GM23338 (cell line): ENCODE measurements at regions not wholly inside any gene's neighbourhood (a gene's known extent, or its start where the extent isn't known, plus 50 kb on each side); places are given as distances from the start of the nearest gene placed in this dataset.

Source experiments
- ATAC-seq: fragments of 200-7000 bp; cut with Tn5 transposase; 3 replicates; pipeline ENCODE4 v1.9.1; 2020
- DNase-seq: peaks from one replicate; pipeline ENCODE4 v3.0.0-alpha.2; 2015; ENCODE audit warnings: low spot score
- H2AFZ ChIP-seq: fragments of 200-600 bp; sonication (generic); 2 replicates; pipeline ENCODE4 v1.8.0; 2016; ENCODE audit warnings: antibody characterized with exemption, mild to moderate bottlenecking, moderate library complexity
- H3F3A ChIP-seq: fragments of 200-600 bp; sonication (generic); replicated peaks from 2 replicates; pipeline ENCODE4 v1.8.0; 2017; ENCODE audit warnings: antibody characterized with exemption, mixed run types, low read depth
- H3K27ac ChIP-seq: fragments of 200-600 bp; sonication (generic); 2 replicates; pipeline ENCODE4 v1.6.1; 2016; ENCODE audit warnings: low read depth
- H3K27me3 ChIP-seq: fragments of 200-600 bp; sonication (generic); 2 replicates; pipeline ENCODE4 v1.8.0; 2016; ENCODE audit warnings: mild to moderate bottlenecking, mixed run types, moderate library complexity; ENCODE audit not compliant: insufficient read depth
- H3K36me3 ChIP-seq: fragments of 200-600 bp; sonication (generic); 2 replicates; pipeline ENCODE4 v1.8.0; 2016; ENCODE audit warnings: mild to moderate bottlenecking; ENCODE audit not compliant: insufficient read depth
- H3K4me1 ChIP-seq: fragments of 200-600 bp; sonication (generic); 2 replicates; pipeline ENCODE4 v1.8.0; 2016; ENCODE audit warnings: mild to moderate bottlenecking, moderate library complexity; ENCODE audit not compliant: insufficient read depth
- H3K4me2 ChIP-seq: fragments of 200-600 bp; sonication (generic); 2 replicates; pipeline ENCODE4 v1.7.1; 2017; ENCODE audit warnings: mixed run types
- H3K4me3 ChIP-seq: fragments of 200-600 bp; sonication (generic); 2 replicates; pipeline ENCODE4 v1.6.1; 2016; ENCODE audit warnings: mixed run types
- H3K79me2 ChIP-seq: fragments of 200-600 bp; sonication (generic); replicated peaks from 2 replicates; pipeline ENCODE4 v1.8.0; 2017; ENCODE audit warnings: mild to moderate bottlenecking; ENCODE audit not compliant: insufficient read depth
- H3K9me2 ChIP-seq: fragments of 200-600 bp; sonication (generic); 2 replicates; pipeline ENCODE4 v1.8.0; 2017; ENCODE audit not compliant: insufficient read depth
- H4K20me1 ChIP-seq: fragments of 200-600 bp; sonication (generic); replicated peaks from 2 replicates; pipeline ENCODE4 v1.8.0; 2017; ENCODE audit warnings: mild to moderate bottlenecking; ENCODE audit not compliant: insufficient read depth
- H3K27ac Mint-ChIP-seq: 2 replicates; pipeline ENCODE4 v1.8.0; 2020; ENCODE audit warnings: inconsistent platforms, mild to moderate bottlenecking, moderate library complexity, mixed read lengths
- H3K27me3 Mint-ChIP-seq: 3 replicates; pipeline ENCODE4 v1.8.0; 2022; ENCODE audit warnings: low read depth, mild to moderate bottlenecking, moderate library complexity, mixed read lengths, inconsistent platforms; ENCODE audit not compliant: insufficient read depth, poor library complexity
- H3K36me3 Mint-ChIP-seq: 3 replicates; pipeline ENCODE4 v1.8.0; 2021; ENCODE audit warnings: low read depth, mild to moderate bottlenecking, inconsistent platforms, moderate library complexity, mixed read lengths
- H3K4me1 Mint-ChIP-seq: 3 replicates; pipeline ENCODE4 v1.8.0; 2020; ENCODE audit warnings: mild to moderate bottlenecking, inconsistent platforms, mixed read lengths
- H3K4me3 Mint-ChIP-seq: 3 replicates; pipeline ENCODE4 v1.8.0; 2021; ENCODE audit warnings: moderate library complexity, mild to moderate bottlenecking, inconsistent platforms, mixed read lengths
- H3K9me3 Mint-ChIP-seq: 3 replicates; pipeline ENCODE4 v1.8.0; 2020; ENCODE audit warnings: moderate library complexity, mild to moderate bottlenecking, inconsistent platforms, mixed read lengths
- CREB1 ChIP-seq: fragments of 250-450 bp; sonication (Bioruptor Pico); IDR thresholded peaks from 2 replicates; pipeline ENCODE4 v1.5.0; 2020; ENCODE audit warnings: low read depth, mild to moderate bottlenecking, moderate library complexity
- EZH2 ChIP-seq: fragments of 200-600 bp; sonication (generic); IDR thresholded peaks from one replicate; pipeline ENCODE4 v1.8.0; 2017; ENCODE audit warnings: antibody characterized with exemption, mild to moderate bottlenecking, low read depth; ENCODE audit not compliant: unreplicated experiment
- EZH2phosphoT487 ChIP-seq: fragments of 200-600 bp; sonication (generic); IDR thresholded peaks from one replicate; pipeline ENCODE4 v1.8.1; 2018; ENCODE audit warnings: antibody characterized with exemption; ENCODE audit not compliant: unreplicated experiment
- JUNB ChIP-seq: IDR thresholded peaks from one replicate; pipeline ENCODE4 v1.6.1; 2016; ENCODE audit warnings: antibody characterized with exemption; ENCODE audit not compliant: unreplicated experiment
- NANOG ChIP-seq: IDR thresholded peaks from 2 replicates; pipeline ENCODE4 v1.6.1; 2016; ENCODE audit warnings: antibody characterized with exemption, borderline replicate concordance
- POLR2AphosphoS5 ChIP-seq: IDR thresholded peaks from 2 replicates; pipeline ENCODE4 v1.6.1; 2016; ENCODE audit warnings: antibody characterized with exemption, low read depth
- STAT1 ChIP-seq: IDR thresholded peaks from one replicate; pipeline ENCODE4 v1.6.1; 2016; ENCODE audit warnings: antibody characterized with exemption; ENCODE audit not compliant: unreplicated experiment
- ZNF114 ChIP-seq: fragments of 250-450 bp; sonication (Bioruptor Pico); IDR thresholded peaks from 2 replicates; pipeline ENCODE4 v1.5.0; 2020; ENCODE audit warnings: mild to moderate bottlenecking, moderate library complexity
- ZNF331 ChIP-seq: fragments of 250-450 bp; sonication (Bioruptor Pico); IDR thresholded peaks from 2 replicates; pipeline ENCODE4 v1.5.0; 2020; ENCODE audit warnings: low read depth, mild to moderate bottlenecking, moderate library complexity
- TF ChIP-seq, protein P1 (sequence below): IDR thresholded peaks from 2 replicates; pipeline ENCODE4 v1.6.1; 2016; ENCODE audit warnings: antibody characterized with exemption
- TF ChIP-seq, protein P2 (sequence below): fragments of 250-450 bp; sonication (Bioruptor Pico); IDR thresholded peaks from 2 replicates; pipeline ENCODE4 v1.5.0; 2020; ENCODE audit warnings: mild to moderate bottlenecking, moderate library complexity

DNA sequence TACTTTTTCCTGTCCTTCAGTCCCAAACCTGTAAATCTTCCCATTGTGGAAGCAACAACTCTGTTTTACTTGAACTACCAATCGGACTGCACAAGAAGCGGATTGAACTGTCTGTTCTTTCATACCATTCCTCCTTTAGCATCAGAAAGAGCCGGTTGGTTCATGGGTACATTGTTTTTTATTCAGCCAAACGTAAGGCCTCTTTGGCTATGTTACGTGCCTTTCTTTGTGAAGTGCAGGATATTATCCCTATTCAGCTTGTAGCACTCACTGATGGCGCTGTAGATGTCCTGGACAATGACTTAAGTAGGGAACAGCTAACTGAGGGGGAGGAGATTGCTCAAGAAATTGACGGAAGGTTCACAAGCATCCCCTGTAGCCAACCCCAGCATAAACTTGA lies 60.3 kb downstream of the ARHGAP35 start:
- H3K27ac ChIP-seq = no peak overlapping the region
- H2AFZ ChIP-seq = no peak overlapping the region
- peaks cover 46% of the 10 kb centered on the region for H4K20me1 ChIP-seq
- H3K4me3 Mint-ChIP-seq = no peak overlapping the region
- no peak overlapping the region for H3K4me2 ChIP-seq
- H3K27ac Mint-ChIP-seq = no peak overlapping the region
- H3K4me1 ChIP-seq = peaks cover 20% of the 10 kb centered on the region
- DNase-seq = no peak
- ATAC-seq = no peak
- H3F3A ChIP-seq = peaks cover 8% of the 10 kb centered on the region; the same call in 1 of the 2 replicates
- no peak overlapping the region for H3K4me3 ChIP-seq
- H3K9me3 Mint-ChIP-seq = no peaks in the 10 kb centered on the region
- peaks cover 38% of the 10 kb centered on the region for H3K36me3 Mint-ChIP-seq
- H3K27me3 Mint-ChIP-seq = peaks cover 9% of the 10 kb centered on the region
- H3K4me1 Mint-ChIP-seq = peaks cover 20% of the 10 kb centered on the region
- peaks cover 8% of the 10 kb centered on the region; the same call in 1 of the 2 replicates for H3K36me3 ChIP-seq
- H3K27me3 ChIP-seq = no peaks in the 10 kb centered on the region
- peaks cover 74% of the 10 kb centered on the region for H3K79me2 ChIP-seq
- no peak for TF ChIP-seq EZH2
- TF ChIP-seq, protein P1, sequence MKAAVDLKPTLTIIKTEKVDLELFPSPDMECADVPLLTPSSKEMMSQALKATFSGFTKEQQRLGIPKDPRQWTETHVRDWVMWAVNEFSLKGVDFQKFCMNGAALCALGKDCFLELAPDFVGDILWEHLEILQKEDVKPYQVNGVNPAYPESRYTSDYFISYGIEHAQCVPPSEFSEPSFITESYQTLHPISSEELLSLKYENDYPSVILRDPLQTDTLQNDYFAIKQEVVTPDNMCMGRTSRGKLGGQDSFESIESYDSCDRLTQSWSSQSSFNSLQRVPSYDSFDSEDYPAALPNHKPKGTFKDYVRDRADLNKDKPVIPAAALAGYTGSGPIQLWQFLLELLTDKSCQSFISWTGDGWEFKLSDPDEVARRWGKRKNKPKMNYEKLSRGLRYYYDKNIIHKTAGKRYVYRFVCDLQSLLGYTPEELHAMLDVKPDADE = no peak
- no peaks in the 10 kb centered on the region for H3K9me2 ChIP-seq

DNA sequence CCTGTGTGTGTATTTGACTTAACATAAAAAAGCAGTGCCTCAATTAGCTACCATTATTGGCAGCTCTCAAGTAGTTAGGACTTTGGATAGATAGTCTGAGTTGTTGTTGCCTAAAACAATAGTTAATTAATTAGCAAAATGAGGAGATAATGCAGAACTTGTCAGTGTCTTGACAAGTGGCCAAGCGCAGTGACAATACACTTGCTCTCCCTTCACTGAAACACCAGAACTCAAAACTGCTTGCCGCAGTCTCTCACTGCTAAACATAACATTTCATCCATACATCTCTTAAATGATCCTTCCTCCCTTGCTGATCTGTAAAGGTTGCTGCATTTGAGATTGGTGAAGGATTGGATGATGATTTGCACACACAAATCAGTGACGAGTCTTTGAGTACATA lies 61.7 kb downstream of the ARHGAP35 start:
- Mint-ChIP-seq H3K4me3 (no peak overlapping the region), H3K4me1 (peaks cover 30% of the 10 kb centered on the region), H3K27me3 (peaks cover 3% of the 10 kb centered on the region), H3K36me3 (peaks cover 38% of the 10 kb centered on the region), H3K27ac (no peak overlapping the region), H3K9me3 (no peaks in the 10 kb centered on the region)
- Histone ChIP-seq H3K79me2 (peaks cover 74% of the 10 kb centered on the region), H3K27me3 (no peaks in the 10 kb centered on the region), H3K9me2 (no peaks in the 10 kb centered on the region), H3K4me1 (peaks cover 29% of the 10 kb centered on the region), H3K36me3 (peaks cover 8% of the 10 kb centered on the region; the same call in 1 of the 2 replicates), H3K4me3 (no peak overlapping the region), H2AFZ (no peak overlapping the region), H3K27ac (no peak overlapping the region), H3K4me2 (no peak overlapping the region), H4K20me1 (peaks cover 58% of the 10 kb centered on the region), H3F3A (peaks cover 8% of the 10 kb centered on the region; the same call in 1 of the 2 replicates)
- no peak for ATAC-seq
- DNase-seq = no peak
- TF ChIP-seq POLR2AphosphoS5 = no peak
- no peak for TF ChIP-seq ZNF114
- TF ChIP-seq CREB1 (CRISPR knock-in tag) = no peak
- no peak for TF ChIP-seq STAT1
- TF ChIP-seq, protein P2, sequence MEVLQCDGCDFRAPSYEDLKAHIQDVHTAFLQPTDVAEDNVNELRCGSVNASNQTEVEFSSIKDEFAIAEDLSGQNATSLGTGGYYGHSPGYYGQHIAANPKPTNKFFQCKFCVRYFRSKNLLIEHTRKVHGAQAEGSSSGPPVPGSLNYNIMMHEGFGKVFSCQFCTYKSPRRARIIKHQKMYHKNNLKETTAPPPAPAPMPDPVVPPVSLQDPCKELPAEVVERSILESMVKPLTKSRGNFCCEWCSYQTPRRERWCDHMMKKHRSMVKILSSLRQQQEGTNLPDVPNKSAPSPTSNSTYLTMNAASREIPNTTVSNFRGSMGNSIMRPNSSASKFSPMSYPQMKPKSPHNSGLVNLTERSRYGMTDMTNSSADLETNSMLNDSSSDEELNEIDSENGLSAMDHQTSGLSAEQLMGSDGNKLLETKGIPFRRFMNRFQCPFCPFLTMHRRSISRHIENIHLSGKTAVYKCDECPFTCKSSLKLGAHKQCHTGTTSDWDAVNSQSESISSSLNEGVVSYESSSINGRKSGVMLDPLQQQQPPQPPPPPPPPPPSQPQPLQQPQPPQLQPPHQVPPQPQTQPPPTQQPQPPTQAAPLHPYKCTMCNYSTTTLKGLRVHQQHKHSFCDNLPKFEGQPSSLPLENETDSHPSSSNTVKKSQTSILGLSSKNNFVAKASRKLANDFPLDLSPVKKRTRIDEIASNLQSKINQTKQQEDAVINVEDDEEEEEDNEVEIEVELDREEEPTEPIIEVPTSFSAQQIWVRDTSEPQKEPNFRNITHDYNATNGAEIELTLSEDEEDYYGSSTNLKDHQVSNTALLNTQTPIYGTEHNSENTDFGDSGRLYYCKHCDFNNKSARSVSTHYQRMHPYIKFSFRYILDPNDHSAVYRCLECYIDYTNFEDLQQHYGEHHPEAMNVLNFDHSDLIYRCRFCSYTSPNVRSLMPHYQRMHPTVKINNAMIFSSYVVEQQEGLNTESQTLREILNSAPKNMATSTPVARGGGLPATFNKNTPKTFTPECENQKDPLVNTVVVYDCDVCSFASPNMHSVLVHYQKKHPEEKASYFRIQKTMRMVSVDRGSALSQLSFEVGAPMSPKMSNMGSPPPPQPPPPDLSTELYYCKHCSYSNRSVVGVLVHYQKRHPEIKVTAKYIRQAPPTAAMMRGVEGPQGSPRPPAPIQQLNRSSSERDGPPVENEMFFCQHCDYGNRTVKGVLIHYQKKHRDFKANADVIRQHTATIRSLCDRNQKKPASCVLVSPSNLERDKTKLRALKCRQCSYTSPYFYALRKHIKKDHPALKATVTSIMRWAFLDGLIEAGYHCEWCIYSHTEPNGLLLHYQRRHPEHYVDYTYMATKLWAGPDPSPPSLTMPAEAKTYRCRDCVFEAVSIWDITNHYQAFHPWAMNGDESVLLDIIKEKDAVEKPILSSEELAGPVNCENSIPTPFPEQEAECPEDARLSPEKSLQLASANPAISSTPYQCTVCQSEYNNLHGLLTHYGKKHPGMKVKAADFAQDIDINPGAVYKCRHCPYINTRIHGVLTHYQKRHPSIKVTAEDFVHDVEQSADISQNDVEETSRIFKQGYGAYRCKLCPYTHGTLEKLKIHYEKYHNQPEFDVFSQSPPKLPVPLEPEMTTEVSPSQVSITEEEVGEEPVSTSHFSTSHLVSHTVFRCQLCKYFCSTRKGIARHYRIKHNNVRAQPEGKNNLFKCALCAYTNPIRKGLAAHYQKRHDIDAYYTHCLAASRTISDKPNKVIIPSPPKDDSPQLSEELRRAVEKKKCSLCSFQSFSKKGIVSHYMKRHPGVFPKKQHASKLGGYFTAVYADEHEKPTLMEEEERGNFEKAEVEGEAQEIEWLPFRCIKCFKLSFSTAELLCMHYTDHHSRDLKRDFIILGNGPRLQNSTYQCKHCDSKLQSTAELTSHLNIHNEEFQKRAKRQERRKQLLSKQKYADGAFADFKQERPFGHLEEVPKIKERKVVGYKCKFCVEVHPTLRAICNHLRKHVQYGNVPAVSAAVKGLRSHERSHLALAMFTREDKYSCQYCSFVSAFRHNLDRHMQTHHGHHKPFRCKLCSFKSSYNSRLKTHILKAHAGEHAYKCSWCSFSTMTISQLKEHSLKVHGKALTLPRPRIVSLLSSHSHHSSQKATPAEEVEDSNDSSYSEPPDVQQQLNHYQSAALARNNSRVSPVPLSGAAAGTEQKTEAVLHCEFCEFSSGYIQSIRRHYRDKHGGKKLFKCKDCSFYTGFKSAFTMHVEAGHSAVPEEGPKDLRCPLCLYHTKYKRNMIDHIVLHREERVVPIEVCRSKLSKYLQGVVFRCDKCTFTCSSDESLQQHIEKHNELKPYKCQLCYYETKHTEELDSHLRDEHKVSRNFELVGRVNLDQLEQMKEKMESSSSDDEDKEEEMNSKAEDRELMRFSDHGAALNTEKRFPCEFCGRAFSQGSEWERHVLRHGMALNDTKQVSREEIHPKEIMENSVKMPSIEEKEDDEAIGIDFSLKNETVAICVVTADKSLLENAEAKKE (CRISPR knock-in tag) = no peak
- TF ChIP-seq, protein P1 = no peak
- TF ChIP-seq EZH2 = no peak
- TF ChIP-seq ZNF331 (CRISPR knock-in tag) = no peak
- no peak for TF ChIP-seq EZH2phosphoT487
- TF ChIP-seq NANOG = no peak
- no peak for TF ChIP-seq JUNB
